GM19035 (cell line): ENCODE measurements at regions not wholly inside any gene's neighbourhood (a gene's known extent, or its start where the extent isn't known, plus 50 kb on each side); places are given as distances from the start of the nearest gene placed in this dataset.
"Not testable (repeated sequence)": the region's sequence is repeated elsewhere in the genome, so short reads cannot be mapped to it uniquely, and the experiment has no call there.

Experiments used
- ATAC-seq: cut with Tn5 transposase; IDR thresholded peaks from one replicate; pipeline ENCODE4 v1.9.1; 2021; ENCODE audit not compliant: unreplicated experiment

DNA sequence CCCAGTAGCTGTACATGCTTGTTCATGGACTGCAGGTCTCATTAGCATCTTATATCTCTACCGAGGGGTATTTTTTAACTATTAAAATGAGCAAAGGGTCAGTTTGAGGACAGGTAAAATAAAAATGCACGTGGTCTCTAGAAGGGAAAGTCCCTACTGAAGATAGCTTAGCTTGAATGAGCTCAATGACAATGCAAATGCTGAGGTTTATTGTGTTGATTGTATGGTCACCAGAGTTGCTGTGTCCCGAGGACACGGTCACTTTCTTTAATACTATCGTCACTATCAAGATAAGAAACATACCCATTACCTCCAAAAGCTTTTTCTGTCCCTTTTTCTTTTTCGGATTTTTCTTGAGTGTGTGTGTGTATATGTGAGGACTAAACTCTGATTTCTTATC is 250.5 kb upstream of the PRKX start:
- no peak for ATAC-seq

DNA sequence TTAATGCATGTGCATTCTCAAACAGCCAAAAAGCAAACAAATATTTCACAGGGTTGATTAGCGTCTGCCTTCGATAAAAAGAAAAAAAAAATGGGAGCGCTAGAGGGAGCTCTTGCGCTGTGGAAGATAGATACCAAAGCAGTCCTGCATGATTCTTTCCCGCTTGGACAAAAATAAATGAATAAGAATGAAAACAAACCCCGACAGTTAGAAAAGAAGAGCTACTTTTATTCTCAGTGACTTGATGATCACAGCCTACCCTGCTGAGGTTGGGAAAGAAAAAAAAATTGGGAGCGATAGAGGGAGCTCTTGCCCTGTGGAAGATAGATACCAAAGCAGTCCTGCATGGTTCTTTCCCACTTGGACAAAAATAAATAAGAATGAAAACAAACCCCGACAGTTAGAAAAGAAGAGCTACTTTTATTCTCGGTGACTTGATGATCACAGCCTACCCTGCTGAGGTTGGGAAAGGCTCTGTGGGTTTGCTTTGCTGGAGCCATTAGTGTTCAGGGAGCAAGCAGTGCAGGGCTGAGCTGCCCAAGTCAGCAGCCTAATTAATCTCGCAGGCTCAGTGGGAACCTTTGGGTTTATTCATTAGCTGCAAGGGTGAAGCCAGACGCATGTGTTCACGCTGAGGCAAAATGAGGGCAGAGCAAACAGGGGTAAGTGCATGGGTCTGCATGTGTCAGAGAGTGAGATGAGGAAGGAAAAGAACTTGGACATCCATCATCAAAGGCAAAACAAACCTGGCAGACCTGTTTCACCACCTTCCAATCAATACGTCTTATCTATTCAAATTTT is 249.3 kb upstream of the PRKX start:
- no peak for ATAC-seq

- ATAC-seq = no peak
These were observed 247.5 kb upstream of the PRKX start for GRCh38 chrX:3960952-3961351.

- no peak for ATAC-seq
These were observed 238.4 kb upstream of the PRKX start for GRCh38 chrX:3951859-3952258.

GRCh38 chrX:3950373-3950772 is 236.9 kb upstream of the PRKX start:
- ATAC-seq = no peak

DNA sequence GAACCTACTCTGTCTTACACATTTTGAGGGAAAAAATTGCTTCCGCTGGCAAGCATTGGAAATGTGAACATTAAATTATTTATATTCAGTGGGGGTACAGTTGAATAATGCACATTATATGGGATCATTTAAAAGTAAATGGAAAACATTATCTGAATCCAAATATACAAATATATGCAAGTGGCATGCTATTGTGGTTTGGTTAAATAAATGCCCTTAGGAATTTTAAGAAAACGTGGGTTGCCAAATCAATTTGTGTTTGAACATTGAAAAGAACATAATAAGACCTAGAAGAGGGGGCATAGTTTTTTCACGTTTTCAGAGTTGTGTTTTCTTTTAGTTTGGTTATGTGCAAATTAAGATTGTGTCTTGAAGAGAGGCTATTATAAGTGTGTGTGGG is 230.5 kb upstream of the PRKX start:
- ATAC-seq = no peak

DNA sequence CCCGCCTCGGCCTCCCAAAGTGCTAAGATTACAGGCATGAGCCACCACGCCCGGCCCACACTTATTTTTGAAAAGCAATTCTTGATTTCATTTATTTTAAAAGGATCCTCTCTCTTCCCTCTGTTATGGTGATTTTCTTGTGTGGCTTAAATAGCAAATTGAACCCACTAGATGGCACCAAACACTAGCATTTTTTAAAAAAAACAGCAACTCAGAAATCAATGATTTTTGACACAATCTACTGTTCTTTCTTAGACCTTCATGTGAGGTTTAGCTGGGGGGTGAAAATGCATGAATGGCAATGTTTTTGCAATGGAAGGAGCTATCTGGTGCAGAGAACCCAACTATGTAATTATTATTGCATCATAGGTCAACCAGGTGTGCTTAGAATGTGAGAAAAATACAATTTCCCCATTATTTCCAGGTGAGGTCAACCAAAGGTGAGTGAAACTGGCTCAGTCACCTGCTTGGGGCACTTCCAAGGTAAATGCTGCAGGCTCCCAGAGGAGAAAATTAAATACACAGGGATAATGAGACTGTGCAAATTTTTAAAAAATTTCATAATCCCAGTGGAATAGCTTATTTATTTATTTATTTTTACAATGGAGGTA is 226.7 kb upstream of the PRKX start:
- ATAC-seq = no peak

DNA sequence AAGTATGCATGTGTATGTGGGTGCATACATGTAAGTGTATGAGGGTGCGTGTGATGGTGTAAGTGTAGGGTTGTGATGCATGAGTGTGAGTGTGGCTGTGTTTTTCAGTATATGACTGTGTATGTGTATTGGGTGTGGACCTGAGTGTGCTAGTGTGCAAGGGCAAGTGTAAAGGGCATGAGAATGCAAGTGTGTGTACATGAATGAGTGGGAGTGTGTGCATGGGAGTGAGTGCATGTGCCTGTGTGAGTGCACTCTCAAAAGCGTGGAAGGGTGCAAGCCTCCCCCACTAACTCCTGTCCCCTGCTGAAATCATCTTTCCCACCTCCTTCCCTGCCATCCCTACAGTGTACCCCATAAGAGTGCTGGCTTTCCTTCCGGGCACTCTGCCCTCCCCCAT is 225.1 kb upstream of the PRKX start:
- ATAC-seq = no peak

GRCh38 chrX:3935196-3935595 is 221.7 kb upstream of the PRKX start:
- not testable (repeated sequence) for ATAC-seq

- peak; percentile 95 for ATAC-seq
These were observed 207.1 kb upstream of the PRKX start for GRCh38 chrX:3920424-3921017.

GRCh38 chrX:3919668-3920423 is 206.4 kb upstream of the PRKX start:
- ATAC-seq = peak; percentile 52

DNA sequence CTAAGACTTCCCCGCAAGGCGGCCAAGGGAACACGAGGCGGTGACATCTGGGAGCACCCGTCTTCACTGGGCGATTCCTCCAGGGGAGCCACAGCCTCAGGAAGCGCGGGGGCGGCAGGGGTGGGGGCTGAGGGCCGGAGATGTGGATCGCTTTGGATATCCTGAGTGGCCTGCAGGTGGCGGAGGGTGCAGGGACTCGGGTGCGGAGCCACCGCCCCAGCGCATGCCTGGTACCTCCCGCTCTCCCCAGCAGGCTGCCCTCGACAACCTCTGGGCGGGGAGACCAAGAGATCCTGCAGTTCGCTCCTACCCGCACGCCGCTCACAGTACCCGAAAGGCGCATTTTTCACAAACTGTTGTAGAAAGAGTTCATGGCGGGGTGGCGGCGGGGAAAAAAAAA is 201.4 kb upstream of the PRKX start:
- ATAC-seq = not testable (repeated sequence)

DNA sequence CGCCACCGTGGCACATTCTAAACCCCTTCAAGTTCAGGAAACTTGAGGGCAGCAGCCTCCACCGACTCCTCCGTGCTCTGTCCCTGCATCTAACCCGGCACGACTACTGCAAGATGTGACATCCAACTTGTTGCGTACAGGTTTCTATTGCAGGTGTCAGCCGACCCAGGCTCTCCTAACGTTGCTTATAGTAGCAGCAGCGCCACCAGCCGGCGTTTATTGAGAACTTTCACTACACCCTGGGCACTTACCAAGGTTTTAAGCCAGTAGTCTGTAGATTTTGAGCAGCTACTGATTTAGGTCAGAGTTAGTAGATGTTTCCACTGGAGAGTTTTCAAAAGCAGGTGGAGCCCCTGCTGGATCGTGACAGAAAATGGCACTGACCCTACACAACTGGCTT is 200.6 kb upstream of the PRKX start:
- not testable (repeated sequence) for ATAC-seq

DNA sequence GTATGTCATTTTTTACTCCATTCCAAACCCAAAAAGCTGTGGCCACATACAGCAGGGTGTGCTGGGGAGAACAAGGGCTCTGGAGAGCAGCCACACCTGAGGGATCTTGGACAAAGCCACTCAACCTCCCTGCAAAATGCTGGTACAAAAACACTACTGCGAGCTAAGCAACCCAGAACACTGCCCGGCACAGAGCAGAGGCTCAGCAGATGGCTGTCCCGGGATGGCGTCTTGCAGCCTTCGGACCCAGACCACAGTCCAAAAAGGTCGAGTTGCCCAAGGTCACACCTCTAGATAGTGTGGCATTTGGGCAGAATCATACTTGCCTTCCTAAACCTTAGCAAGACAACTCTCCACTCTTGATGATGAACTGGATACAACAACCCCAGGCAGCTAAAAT is 197.6 kb upstream of the PRKX start:
- ATAC-seq = not testable (repeated sequence)

DNA sequence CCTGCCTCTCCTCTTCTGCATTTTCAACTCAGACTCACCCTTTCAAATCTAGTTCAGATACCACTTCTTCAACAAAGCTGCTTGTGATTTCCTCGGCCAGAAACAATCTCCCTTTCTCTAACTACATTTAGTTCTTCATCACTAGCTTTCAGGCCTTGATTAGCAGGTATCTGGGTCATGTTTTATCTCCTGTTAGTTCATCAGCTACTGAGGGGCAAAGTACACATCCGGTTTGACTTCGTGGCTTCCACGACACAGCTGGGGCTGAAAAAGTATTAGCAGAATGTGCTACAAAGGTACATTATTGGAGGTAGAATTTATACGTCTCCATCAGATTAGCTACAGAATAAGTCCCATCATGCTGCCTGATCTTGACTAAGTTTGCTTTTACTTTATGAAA is 197.2 kb upstream of the PRKX start:
- not testable (repeated sequence) for ATAC-seq

GRCh38 chrX:3905522-3906258 is 192.2 kb upstream of the PRKX start:
- ATAC-seq = not testable (repeated sequence)

DNA sequence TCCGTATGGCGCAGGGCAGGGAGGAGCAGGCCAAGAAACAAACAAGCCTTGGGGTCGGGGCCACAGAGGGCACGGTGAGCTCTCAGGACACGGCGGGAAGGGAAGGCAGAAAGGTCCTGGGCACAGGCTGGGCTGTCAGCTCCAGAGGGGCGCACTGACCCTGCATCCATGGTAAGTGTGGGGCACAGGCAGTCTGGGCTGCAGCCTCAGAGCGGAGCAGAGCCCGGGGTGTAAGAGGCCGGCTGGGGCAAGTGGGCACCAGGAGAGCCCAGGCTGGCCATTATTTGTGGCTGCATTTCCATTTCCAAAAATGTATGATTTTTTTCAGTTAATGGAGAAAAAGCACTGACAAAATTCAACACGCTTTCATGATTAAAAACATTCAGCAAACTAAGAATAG is 188.8 kb upstream of the PRKX start:
- ATAC-seq = not testable (repeated sequence)

- ATAC-seq = not testable (repeated sequence)
These were observed 183.3 kb upstream of the PRKX start for GRCh38 chrX:3896755-3897154.

DNA sequence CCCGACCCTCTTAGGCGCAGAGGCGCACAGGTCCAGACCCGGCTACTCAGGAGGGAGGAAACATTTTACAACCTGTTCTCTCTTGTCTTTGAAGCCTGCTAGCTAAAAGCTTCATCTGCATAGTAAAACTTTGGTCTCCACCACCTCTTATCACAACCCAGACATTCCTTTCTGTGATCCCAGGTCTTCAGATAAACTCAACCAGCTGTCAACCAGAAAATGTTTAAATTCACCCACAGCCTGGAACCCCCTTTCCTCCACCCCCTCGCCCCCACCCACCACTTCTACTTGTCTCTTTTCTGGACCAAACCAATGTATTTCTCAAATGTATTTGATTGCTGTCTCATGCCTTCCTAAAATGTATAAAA is 169.1 kb upstream of the PRKX start:
- ATAC-seq = not testable (repeated sequence)

DNA sequence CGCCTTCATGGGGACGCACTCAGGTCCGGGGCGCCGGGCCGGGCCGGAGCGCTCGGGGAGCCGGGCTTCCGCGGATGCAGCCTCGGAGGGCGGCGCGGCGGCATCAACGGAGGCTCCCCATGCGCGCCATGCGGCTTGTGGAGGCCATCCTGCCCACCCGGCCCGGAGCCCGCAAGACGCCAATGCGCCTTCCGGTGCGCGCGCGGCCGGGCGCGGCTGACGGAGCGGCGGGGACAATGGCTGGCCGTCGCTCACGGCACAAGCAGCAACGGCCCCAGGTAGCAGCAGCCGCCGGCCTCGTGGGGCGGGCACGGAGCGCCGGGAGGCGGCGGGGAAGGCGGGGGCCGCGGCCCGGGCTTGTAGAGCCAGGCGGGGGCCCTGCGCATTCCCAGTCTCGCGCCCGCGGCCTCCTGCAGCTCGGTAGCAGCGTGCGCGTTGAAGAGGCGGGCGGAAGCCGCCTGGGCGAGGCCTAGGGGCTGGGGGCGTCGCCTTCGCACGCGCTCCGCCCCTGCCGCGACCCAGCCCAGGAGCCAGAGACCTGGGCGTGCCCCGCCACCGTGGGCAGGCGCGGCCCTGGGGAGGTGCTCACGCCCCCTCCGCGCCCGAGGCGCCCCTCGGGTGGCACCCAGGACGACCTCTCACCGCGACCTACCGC is 168.6 kb upstream of the PRKX start:
- ATAC-seq = peak; percentile 93
